ENCODE measurements at regions not wholly inside any gene's neighbourhood (a gene's known extent, or its start where the extent isn't known, plus 50 kb on each side); places are given as distances from the start of the nearest gene placed in this dataset.
"Not testable (repeated sequence)": the region's sequence is repeated elsewhere in the genome, so short reads cannot be mapped to it uniquely, and the experiment has no call there.

DNA sequence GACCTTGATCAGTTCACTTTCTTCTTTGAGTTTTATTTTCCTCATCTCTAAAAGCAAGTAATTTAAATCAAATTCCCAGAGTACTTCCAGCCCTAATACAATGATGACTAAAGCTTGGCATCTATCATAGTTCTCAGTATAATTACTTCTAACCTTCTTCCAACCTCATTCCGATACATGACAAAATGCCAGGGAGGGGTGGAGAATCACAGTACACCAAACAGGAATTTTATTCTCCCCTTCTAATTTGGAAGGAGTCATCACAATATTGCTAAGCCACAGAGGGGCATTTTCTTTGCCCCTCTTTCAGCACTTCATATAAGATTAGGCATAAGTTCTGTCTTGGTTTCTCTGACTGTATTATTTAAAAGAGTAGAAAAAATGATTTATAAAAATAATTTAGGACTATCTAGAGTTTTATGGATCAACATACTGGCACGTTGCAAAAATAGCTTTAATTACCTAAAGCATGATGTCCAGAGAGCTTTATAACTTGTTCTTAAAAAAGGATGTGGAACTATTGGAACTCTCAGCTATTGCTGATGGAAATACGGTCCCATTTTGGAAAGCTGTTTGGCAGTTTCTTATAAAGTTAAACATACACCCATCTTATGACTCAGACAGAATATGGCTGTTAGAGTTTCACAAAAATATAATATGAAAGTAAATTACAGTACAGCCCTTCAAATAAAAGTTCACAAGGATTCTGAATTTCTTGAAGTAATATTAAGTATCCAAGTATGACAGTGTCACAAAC, 86.9 kb upstream of the UBE2E2 start:
- no peak for DNase-seq

GRCh38 chr3:23117856-23118255, 85.3 kb upstream of the UBE2E2 start:
- DNase-seq: no peak

GRCh38 chr3:23127196-23127595, 75.9 kb upstream of the UBE2E2 start:
- DNase-seq: no peak

DNA sequence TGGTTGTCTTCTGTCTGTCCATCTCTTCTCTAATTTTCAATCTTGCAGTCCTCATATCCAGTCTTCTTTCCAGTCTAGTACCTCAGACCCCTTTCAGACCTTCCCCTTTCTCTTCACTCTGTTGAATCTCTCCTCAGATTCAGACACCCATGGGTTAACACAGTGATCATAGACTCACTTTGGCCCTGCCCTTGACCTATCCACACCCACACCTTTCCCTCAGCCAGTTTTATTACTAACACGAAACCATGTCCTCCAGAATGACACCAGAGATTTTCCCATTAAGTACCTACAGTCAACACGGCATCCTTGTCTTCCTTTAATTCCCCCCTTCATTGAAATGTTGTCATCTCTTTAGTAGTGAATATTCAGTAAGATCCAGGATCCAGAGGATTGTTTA, 74.5 kb upstream of the UBE2E2 start:
- no peak for DNase-seq

GRCh38 chr3:23129117-23129516, 74.0 kb upstream of the UBE2E2 start:
- no peak for DNase-seq

DNA sequence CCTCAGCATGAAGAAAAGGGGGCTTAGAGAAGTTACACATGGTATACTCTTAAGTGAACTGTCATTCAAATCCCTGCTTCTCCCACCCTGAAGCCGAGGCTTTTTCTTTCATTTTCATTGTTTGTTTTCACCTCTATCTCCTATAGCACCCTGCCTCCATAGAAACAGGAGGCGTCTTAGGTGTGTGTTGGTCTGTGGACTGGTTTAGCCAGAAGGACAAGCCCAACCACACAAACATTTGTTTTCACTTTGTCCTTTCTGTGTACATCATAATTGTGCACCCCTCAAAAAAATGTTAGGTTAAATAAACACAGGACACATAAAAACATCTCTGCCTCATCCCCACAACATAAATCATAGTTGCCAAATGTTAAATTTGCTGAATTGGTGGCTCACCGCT, 73.3 kb upstream of the UBE2E2 start:
- no peak for DNase-seq

GRCh38 chr3:23130406-23130805, 72.7 kb upstream of the UBE2E2 start:
- no peak for DNase-seq

DNA sequence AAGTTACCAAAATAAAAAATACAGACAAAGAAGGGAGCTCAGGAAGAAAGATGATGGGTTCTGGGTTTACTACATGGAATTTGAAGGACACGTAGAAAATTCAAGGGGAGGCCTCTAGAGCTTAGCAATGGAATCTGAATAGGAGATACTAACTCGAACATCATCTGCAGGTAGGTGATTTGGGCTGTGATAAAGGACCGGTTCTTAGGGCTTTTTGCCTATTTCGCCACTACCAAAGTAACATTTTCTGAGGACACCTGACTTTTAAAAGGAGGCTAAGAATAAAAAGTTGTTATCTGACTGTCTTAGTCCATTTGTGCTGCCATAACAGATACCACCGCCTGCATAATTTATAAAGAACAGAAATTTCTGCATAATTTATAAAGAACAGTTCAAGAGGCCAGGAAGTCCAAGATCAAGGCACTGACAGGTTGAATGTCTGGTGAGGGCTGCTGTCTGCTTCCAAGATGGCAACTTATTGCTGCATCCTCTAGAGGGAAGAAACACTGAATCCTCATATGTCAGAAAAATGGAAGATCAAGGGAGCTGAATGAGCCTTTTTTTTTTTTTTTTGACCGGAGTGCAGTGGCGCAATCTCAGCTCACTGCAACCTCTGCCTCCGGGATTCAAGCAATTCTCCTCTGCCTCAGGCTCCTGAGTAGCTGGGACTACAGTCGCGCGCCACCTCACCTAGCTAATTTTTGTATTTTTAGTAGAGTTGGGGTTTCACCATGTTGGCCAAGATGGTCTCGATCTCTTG, 67.9 kb upstream of the UBE2E2 start:
- DNase-seq: no peak

- no peak for DNase-seq
Measured at GRCh38 chr3:23136054-23136453, 67.1 kb upstream of the UBE2E2 start.

GRCh38 chr3:23144051-23144450, 59.1 kb upstream of the UBE2E2 start:
- DNase-seq: not testable (repeated sequence)

- no peak for DNase-seq
Measured at GRCh38 chr3:23146163-23146562, 57.0 kb upstream of the UBE2E2 start.

DNA sequence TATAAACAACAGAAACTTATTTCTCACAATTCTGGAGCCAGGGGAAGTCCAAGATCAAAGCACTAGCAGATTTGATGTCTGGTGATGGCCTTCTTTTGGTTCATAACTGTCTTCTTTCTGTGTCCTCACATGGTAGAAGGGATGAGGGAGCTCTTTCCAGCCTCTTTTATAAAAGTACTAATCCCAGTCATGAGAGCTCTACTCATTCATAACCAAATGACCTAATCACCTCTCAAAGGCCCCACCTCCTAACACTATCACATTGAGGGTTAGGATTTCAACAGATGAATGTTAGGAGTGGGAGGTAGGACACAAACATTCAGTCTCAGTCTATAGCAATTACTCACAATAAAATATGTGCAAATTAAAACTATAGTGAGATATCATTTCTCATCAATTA, 50.1 kb upstream of the UBE2E2 start:
- no peak for DNase-seq
